Ishikawa (cell line): ENCODE measurements at regions not wholly inside any gene's neighbourhood (a gene's known extent, or its start where the extent isn't known, plus 50 kb on each side); places are given as distances from the start of the nearest gene placed in this dataset.

Experiments used
- CEBPB ChIP-seq: IDR thresholded peaks from 2 replicates; pipeline ENCODE4 v1.6.1; 2012
- CREB1 ChIP-seq: IDR thresholded peaks from 2 replicates; pipeline ENCODE4 v1.6.1; 2012; ENCODE audit warnings: low read depth
- EGR1 ChIP-seq: IDR thresholded peaks from 2 replicates; pipeline ENCODE4 v1.6.1; 2012
- EP300 ChIP-seq: IDR thresholded peaks from 2 replicates; pipeline ENCODE4 v1.6.1; 2012; ENCODE audit warnings: borderline replicate concordance
- FOXM1 ChIP-seq: IDR thresholded peaks from 2 replicates; pipeline ENCODE4 v1.6.1; 2012; ENCODE audit warnings: low read depth, borderline replicate concordance
- NFIC ChIP-seq: IDR thresholded peaks from 2 replicates; pipeline ENCODE4 v1.6.1; 2012
- RAD21 ChIP-seq: IDR thresholded peaks from 2 replicates; pipeline ENCODE4 v1.6.1; 2012; ENCODE audit warnings: low read depth
- TAF1 ChIP-seq: IDR thresholded peaks from 2 replicates; pipeline ENCODE4 v1.6.1; 2012; ENCODE audit warnings: low read depth, mild to moderate bottlenecking
- TCF12 ChIP-seq: IDR thresholded peaks from 2 replicates; pipeline ENCODE4 v1.6.1; 2012; ENCODE audit warnings: low read depth
- TEAD4 ChIP-seq: IDR thresholded peaks from 2 replicates; pipeline ENCODE4 v1.6.1; 2012
- YY1 ChIP-seq: IDR thresholded peaks from 2 replicates; pipeline ENCODE4 v1.6.1; 2012; ENCODE audit warnings: low read depth
- ZBTB7A ChIP-seq: IDR thresholded peaks from 2 replicates; pipeline ENCODE4 v1.6.1; 2012; ENCODE audit warnings: low read depth
- TF ChIP-seq, protein P1 (sequence below): IDR thresholded peaks from 2 replicates; pipeline ENCODE4 v1.6.1; 2012
- TF ChIP-seq, protein P2 (sequence below): IDR thresholded peaks from 2 replicates; pipeline ENCODE4 v1.6.1; 2012
- TF ChIP-seq, protein P3 (sequence below): IDR thresholded peaks from 2 replicates; pipeline ENCODE4 v1.6.1; 2012; ENCODE audit warnings: low read depth, mild to moderate bottlenecking

DNA sequence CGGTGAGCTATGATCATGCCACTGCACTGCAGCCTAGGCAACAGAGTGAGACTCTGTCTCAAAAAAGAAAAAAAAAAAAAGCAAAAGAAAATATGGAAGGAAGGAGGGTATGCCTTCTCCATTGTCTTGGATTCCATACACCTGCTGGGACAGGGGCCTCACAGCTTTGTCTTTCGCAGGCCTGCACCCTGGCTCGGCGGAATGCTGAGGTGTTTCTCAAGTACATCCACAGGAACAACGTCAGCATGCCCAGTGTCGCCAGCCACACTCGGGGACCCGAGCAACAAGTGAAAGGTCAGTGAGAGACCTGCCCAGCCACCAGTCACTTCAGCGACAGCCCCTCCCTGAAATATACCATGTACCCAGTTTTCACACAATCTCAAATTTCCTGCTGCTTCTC, 288.5 kb upstream of the UMPS start:
- TF ChIP-seq ZBTB7A (no peak), EGR1 (no peak), FOXM1 (no peak), TEAD4 (no peak), EP300 (no peak), RAD21 (no peak), TAF1 (no peak), CREB1 (no peak), YY1 (no peak), CEBPB (no peak), TCF12 (no peak), NFIC (no peak)
- TF ChIP-seq, protein P1, sequence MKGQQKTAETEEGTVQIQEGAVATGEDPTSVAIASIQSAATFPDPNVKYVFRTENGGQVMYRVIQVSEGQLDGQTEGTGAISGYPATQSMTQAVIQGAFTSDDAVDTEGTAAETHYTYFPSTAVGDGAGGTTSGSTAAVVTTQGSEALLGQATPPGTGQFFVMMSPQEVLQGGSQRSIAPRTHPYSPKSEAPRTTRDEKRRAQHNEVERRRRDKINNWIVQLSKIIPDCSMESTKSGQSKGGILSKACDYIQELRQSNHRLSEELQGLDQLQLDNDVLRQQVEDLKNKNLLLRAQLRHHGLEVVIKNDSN = no peak
- TF ChIP-seq, protein P2, sequence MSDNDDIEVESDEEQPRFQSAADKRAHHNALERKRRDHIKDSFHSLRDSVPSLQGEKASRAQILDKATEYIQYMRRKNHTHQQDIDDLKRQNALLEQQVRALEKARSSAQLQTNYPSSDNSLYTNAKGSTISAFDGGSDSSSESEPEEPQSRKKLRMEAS = no peak
- TF ChIP-seq, protein P3, sequence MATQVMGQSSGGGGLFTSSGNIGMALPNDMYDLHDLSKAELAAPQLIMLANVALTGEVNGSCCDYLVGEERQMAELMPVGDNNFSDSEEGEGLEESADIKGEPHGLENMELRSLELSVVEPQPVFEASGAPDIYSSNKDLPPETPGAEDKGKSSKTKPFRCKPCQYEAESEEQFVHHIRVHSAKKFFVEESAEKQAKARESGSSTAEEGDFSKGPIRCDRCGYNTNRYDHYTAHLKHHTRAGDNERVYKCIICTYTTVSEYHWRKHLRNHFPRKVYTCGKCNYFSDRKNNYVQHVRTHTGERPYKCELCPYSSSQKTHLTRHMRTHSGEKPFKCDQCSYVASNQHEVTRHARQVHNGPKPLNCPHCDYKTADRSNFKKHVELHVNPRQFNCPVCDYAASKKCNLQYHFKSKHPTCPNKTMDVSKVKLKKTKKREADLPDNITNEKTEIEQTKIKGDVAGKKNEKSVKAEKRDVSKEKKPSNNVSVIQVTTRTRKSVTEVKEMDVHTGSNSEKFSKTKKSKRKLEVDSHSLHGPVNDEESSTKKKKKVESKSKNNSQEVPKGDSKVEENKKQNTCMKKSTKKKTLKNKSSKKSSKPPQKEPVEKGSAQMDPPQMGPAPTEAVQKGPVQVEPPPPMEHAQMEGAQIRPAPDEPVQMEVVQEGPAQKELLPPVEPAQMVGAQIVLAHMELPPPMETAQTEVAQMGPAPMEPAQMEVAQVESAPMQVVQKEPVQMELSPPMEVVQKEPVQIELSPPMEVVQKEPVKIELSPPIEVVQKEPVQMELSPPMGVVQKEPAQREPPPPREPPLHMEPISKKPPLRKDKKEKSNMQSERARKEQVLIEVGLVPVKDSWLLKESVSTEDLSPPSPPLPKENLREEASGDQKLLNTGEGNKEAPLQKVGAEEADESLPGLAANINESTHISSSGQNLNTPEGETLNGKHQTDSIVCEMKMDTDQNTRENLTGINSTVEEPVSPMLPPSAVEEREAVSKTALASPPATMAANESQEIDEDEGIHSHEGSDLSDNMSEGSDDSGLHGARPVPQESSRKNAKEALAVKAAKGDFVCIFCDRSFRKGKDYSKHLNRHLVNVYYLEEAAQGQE = no peak

DNA sequence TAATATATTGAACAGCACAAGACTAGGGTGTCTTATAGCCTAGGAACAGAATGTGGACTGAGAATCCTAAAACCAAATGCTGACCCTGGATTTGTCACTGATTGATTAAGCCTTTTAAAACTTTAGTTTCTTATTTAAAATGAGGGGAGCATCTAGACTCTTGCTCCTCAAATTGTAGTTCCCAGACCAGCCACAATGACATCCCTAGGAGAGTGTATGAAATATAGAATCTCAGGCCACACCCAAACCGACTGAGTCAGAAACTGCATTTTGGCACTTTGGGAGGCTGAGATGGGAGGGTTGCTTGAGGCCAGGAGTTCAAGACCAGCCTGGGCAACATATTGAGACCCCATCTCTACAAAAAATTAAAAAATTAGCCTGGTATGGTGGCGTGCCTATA, 287.8 kb upstream of the UMPS start:
- TF ChIP-seq EP300 (no peak), TAF1 (no peak), YY1 (no peak), NFIC (no peak), CEBPB (no peak), EGR1 (no peak)
- TF ChIP-seq, protein P1 = no peak
- TF ChIP-seq, protein P3 = no peak

DNA sequence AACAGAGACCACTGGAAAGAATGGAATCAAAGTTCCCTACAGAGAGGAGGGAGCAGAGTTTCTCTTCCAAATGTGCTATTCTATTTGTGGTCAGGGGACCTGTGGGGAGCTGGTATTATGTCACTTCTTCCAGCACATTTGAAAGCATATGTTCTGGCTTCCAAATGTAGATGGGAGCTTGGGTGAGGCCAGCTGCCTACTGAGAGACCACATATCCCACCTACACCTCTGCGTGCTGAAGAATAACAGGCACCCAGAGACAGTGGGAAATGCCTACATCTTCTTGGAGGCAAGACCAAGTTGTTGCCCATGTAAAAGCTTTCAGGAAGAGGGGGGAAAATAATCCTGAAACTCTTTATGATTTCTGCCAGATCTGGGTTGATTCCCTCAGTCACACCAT, 286.8 kb upstream of the UMPS start:
- TF ChIP-seq EP300 (no peak), EGR1 (no peak), TEAD4 (no peak), CREB1 (no peak), NFIC (no peak), RAD21 (no peak), FOXM1 (no peak), YY1 (no peak), TAF1 (no peak)
- TF ChIP-seq, protein P1 = no peak
- TF ChIP-seq, protein P2 = no peak

DNA sequence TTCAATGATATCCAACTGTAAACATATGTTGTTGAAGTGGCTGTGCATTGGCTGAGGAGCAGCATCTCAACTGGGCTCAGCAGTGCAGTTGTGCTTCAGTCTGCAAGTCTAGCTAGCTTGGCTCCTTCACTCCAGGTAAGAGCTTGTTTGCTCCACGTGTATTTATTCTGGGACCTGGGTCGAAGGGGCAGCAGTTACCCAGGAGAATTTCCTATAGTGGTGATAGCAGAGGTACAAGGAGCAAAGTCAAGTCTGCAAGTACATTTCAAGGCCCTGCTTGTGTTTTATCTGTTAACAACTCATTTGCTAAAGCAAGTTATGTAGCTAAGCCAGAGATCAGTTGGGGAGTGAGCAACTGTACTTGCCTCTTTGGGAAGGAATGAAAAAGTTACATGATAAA, 286.2 kb upstream of the UMPS start:
- TF ChIP-seq RAD21 (no peak), CREB1 (no peak), EP300 (no peak), YY1 (no peak), TAF1 (no peak), CEBPB (no peak), NFIC (no peak)

DNA sequence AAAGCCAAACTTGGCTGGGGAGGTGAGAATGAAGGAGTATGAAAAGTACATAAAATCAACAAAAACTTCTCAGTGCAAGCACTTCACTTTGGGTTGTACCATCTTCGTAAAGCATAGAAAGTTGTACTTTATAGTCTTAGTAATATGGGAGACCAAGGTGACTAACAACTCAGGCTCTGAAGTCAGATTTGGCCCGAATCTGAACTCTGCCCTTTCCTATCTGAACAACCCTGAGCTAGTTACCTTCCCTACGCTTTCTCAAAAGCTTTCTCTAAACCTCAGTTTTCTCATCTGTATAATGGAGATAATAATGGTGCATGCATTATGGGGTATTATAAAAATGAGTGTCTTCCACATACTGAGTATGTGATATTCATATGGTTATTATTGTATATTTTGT, 285.4 kb upstream of the UMPS start:
- TF ChIP-seq EGR1 = no peak
- TF ChIP-seq CEBPB = no peak
- no peak for TF ChIP-seq CREB1
- no peak for TF ChIP-seq RAD21
- TF ChIP-seq, protein P3 = no peak
- TF ChIP-seq NFIC = no peak
